GM12878 (cell line): ENCODE measurements at regions not wholly inside any gene's neighbourhood (a gene's known extent, or its start where the extent isn't known, plus 50 kb on each side); places are given as distances from the start of the nearest gene placed in this dataset.

Source experiments
- JUNB ChIP-seq: IDR thresholded peaks from 2 replicates; pipeline ENCODE4 v1.6.1; 2016; ENCODE audit warnings: antibody characterized with exemption, mild to moderate bottlenecking
- POLR2A ChIP-seq: IDR thresholded peaks from 2 replicates; pipeline ENCODE4 v1.6.1; 2011; ENCODE audit warnings: low read depth, mild to moderate bottlenecking, low read length
- POLR2AphosphoS5 ChIP-seq: IDR thresholded peaks from 2 replicates; pipeline ENCODE4 v1.6.1; 2011; ENCODE audit warnings: mild to moderate bottlenecking, low read length, inconsistent platforms
- RAD51 ChIP-seq: fragments of 450-650 bp; IDR thresholded peaks from 2 replicates; pipeline ENCODE4 v1.6.1; 2016; ENCODE audit warnings: moderate library complexity, mild to moderate bottlenecking, inconsistent platforms
- SMC3 ChIP-seq: IDR thresholded peaks from 2 replicates; pipeline ENCODE4 v1.6.1; 2011; ENCODE audit warnings: low read length, improper control_type of control experiment, borderline replicate concordance
- TF ChIP-seq, protein P1 (sequence below), 3 experiments: IDR thresholded peaks in 2 of 3; conservative IDR thresholded peaks in 1 of 3; 2 replicates each; pipeline ENCODE4 v1.5.1; 2011; ENCODE audit warnings: low read depth in 3 of 3, low read length in 3 of 3, mild to moderate bottlenecking in 3 of 3, control low read depth in 2 of 3, moderate library complexity in 2 of 3, inconsistent platforms in 1 of 3, mixed read lengths in 1 of 3; ENCODE audit not compliant: control insufficient read depth in 2 of 3, insufficient read depth in 1 of 3; ENCODE audit errors: extremely low read depth in 1 of 3

DNA sequence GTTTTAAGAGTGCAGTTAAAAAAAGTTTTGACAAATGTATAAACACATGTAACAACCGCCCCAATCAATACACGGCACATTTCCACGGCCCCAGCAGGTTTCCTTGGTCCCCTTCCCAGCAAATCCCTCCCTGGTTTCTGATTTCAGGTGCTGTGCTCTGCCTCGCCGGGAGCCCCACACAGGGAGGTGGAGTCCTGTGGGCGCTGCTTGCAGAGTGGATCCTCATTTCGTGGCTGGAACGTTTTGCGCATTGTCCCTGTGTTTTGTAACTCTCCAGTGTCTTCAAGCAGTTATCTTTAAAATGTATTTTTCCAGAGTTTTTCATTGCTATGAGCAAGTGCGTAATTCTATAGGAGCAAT is 124.8 kb downstream of the GALR1 start:
- no peak for TF ChIP-seq RAD51
- TF ChIP-seq SMC3, result no peak
- no peak for TF ChIP-seq POLR2AphosphoS5
- no peak for TF ChIP-seq POLR2A
- no peak for TF ChIP-seq JUNB
- TF ChIP-seq, protein P1, sequence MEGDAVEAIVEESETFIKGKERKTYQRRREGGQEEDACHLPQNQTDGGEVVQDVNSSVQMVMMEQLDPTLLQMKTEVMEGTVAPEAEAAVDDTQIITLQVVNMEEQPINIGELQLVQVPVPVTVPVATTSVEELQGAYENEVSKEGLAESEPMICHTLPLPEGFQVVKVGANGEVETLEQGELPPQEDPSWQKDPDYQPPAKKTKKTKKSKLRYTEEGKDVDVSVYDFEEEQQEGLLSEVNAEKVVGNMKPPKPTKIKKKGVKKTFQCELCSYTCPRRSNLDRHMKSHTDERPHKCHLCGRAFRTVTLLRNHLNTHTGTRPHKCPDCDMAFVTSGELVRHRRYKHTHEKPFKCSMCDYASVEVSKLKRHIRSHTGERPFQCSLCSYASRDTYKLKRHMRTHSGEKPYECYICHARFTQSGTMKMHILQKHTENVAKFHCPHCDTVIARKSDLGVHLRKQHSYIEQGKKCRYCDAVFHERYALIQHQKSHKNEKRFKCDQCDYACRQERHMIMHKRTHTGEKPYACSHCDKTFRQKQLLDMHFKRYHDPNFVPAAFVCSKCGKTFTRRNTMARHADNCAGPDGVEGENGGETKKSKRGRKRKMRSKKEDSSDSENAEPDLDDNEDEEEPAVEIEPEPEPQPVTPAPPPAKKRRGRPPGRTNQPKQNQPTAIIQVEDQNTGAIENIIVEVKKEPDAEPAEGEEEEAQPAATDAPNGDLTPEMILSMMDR (IDR thresholded peaks at IDR 0.05 in 2 of 3, conservative IDR thresholded peaks at IDR 0.05 in 1 of 3; ENCODE audit: control insufficient read depth in 2 of 3, extremely low read depth in 1 of 3, insufficient read depth in 1 of 3, low read depth in 3 of 3, low read length in 3 of 3), result no peak
